ENCODE measurements at regions not wholly inside any gene's neighbourhood (a gene's known extent, or its start where the extent isn't known, plus 50 kb on each side); places are given as distances from the start of the nearest gene placed in this dataset.

DNA sequence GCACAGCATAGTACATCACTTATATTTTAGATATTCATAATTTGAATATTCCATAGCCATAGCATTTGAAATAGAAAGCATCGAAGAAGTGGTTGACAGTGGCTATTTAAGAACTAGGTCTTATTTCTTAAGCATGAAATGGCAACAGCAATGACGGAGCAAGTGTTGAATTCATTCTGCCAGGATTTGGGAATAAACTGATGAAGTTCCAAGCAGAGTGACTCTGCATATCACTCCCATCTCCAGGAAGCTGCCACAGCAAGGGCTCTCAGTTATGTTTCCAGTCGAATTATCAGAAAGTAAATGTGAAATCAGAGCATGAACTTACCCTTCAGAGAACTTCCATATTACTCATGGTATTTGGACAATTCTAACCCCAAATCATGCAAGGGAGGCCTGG, 208.1 kb downstream of the IKZF2 start:
- TF ChIP-seq, protein P1, sequence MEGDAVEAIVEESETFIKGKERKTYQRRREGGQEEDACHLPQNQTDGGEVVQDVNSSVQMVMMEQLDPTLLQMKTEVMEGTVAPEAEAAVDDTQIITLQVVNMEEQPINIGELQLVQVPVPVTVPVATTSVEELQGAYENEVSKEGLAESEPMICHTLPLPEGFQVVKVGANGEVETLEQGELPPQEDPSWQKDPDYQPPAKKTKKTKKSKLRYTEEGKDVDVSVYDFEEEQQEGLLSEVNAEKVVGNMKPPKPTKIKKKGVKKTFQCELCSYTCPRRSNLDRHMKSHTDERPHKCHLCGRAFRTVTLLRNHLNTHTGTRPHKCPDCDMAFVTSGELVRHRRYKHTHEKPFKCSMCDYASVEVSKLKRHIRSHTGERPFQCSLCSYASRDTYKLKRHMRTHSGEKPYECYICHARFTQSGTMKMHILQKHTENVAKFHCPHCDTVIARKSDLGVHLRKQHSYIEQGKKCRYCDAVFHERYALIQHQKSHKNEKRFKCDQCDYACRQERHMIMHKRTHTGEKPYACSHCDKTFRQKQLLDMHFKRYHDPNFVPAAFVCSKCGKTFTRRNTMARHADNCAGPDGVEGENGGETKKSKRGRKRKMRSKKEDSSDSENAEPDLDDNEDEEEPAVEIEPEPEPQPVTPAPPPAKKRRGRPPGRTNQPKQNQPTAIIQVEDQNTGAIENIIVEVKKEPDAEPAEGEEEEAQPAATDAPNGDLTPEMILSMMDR (IDR thresholded peaks at IDR 0.05), result no peak
- TF ChIP-seq, protein P2, sequence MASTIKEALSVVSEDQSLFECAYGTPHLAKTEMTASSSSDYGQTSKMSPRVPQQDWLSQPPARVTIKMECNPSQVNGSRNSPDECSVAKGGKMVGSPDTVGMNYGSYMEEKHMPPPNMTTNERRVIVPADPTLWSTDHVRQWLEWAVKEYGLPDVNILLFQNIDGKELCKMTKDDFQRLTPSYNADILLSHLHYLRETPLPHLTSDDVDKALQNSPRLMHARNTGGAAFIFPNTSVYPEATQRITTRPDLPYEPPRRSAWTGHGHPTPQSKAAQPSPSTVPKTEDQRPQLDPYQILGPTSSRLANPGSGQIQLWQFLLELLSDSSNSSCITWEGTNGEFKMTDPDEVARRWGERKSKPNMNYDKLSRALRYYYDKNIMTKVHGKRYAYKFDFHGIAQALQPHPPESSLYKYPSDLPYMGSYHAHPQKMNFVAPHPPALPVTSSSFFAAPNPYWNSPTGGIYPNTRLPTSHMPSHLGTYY (CRISPR knock-in tag; IDR thresholded peaks at IDR 0.05), result no peak
- no peak for TF ChIP-seq SP1 (CRISPR knock-in tag; conservative IDR thresholded peaks at IDR 0.05)
- TF ChIP-seq ZNF138 (CRISPR knock-in tag; conservative IDR thresholded peaks at IDR 0.05), result no peak
- TF ChIP-seq, protein P3, sequence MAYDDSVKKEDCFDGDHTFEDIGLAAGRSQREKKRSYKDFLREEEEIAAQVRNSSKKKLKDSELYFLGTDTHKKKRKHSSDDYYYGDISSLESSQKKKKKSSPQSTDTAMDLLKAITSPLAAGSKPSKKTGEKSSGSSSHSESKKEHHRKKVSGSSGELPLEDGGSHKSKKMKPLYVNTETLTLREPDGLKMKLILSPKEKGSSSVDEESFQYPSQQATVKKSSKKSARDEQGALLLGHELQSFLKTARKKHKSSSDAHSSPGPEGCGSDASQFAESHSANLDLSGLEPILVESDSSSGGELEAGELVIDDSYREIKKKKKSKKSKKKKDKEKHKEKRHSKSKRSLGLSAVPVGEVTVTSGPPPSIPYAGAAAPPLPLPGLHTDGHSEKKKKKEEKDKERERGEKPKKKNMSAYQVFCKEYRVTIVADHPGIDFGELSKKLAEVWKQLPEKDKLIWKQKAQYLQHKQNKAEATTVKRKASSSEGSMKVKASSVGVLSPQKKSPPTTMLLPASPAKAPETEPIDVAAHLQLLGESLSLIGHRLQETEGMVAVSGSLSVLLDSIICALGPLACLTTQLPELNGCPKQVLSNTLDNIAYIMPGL (CRISPR knock-in tag; IDR thresholded peaks at IDR 0.05), result no peak
- TF ChIP-seq NFYB (CRISPR knock-in tag; conservative IDR thresholded peaks at IDR 0.05; ENCODE audit: low read depth), result no peak
- TF ChIP-seq, protein P4, sequence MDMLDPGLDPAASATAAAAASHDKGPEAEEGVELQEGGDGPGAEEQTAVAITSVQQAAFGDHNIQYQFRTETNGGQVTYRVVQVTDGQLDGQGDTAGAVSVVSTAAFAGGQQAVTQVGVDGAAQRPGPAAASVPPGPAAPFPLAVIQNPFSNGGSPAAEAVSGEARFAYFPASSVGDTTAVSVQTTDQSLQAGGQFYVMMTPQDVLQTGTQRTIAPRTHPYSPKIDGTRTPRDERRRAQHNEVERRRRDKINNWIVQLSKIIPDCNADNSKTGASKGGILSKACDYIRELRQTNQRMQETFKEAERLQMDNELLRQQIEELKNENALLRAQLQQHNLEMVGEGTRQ (CRISPR knock-in tag; IDR thresholded peaks at IDR 0.05), result no peak
- TF ChIP-seq CREB1 (CRISPR knock-in tag; IDR thresholded peaks at IDR 0.05), result no peak
- no peak for TF ChIP-seq JUN (CRISPR knock-in tag; IDR thresholded peaks at IDR 0.05)
- TF ChIP-seq, protein P5, sequence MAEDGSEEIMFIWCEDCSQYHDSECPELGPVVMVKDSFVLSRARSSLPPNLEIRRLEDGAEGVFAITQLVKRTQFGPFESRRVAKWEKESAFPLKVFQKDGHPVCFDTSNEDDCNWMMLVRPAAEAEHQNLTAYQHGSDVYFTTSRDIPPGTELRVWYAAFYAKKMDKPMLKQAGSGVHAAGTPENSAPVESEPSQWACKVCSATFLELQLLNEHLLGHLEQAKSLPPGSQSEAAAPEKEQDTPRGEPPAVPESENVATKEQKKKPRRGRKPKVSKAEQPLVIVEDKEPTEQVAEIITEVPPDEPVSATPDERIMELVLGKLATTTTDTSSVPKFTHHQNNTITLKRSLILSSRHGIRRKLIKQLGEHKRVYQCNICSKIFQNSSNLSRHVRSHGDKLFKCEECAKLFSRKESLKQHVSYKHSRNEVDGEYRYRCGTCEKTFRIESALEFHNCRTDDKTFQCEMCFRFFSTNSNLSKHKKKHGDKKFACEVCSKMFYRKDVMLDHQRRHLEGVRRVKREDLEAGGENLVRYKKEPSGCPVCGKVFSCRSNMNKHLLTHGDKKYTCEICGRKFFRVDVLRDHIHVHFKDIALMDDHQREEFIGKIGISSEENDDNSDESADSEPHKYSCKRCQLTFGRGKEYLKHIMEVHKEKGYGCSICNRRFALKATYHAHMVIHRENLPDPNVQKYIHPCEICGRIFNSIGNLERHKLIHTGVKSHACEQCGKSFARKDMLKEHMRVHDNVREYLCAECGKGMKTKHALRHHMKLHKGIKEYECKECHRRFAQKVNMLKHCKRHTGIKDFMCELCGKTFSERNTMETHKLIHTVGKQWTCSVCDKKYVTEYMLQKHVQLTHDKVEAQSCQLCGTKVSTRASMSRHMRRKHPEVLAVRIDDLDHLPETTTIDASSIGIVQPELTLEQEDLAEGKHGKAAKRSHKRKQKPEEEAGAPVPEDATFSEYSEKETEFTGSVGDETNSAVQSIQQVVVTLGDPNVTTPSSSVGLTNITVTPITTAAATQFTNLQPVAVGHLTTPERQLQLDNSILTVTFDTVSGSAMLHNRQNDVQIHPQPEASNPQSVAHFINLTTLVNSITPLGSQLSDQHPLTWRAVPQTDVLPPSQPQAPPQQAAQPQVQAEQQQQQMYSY (CRISPR knock-in tag; IDR thresholded peaks at IDR 0.05), result no peak
